H1 (cell line): ENCODE measurements at regions not wholly inside any gene's neighbourhood (a gene's known extent, or its start where the extent isn't known, plus 50 kb on each side); places are given as distances from the start of the nearest gene placed in this dataset.

ENCODE experiments used
- TF ChIP-seq, protein P1 (sequence below): fragments of 300-600 bp; sonication (generic); IDR thresholded peaks from 2 replicates; pipeline ENCODE4 v1.7.1; 2012; ENCODE audit warnings: low read length, moderate library complexity, mild to moderate bottlenecking, inconsistent platforms; ENCODE audit not compliant: insufficient replicate concordance

GRCh38 chr2:40967451-40967850 lies 515.6 kb upstream of the SLC8A1 start (continued):
- TF ChIP-seq, protein P1, sequence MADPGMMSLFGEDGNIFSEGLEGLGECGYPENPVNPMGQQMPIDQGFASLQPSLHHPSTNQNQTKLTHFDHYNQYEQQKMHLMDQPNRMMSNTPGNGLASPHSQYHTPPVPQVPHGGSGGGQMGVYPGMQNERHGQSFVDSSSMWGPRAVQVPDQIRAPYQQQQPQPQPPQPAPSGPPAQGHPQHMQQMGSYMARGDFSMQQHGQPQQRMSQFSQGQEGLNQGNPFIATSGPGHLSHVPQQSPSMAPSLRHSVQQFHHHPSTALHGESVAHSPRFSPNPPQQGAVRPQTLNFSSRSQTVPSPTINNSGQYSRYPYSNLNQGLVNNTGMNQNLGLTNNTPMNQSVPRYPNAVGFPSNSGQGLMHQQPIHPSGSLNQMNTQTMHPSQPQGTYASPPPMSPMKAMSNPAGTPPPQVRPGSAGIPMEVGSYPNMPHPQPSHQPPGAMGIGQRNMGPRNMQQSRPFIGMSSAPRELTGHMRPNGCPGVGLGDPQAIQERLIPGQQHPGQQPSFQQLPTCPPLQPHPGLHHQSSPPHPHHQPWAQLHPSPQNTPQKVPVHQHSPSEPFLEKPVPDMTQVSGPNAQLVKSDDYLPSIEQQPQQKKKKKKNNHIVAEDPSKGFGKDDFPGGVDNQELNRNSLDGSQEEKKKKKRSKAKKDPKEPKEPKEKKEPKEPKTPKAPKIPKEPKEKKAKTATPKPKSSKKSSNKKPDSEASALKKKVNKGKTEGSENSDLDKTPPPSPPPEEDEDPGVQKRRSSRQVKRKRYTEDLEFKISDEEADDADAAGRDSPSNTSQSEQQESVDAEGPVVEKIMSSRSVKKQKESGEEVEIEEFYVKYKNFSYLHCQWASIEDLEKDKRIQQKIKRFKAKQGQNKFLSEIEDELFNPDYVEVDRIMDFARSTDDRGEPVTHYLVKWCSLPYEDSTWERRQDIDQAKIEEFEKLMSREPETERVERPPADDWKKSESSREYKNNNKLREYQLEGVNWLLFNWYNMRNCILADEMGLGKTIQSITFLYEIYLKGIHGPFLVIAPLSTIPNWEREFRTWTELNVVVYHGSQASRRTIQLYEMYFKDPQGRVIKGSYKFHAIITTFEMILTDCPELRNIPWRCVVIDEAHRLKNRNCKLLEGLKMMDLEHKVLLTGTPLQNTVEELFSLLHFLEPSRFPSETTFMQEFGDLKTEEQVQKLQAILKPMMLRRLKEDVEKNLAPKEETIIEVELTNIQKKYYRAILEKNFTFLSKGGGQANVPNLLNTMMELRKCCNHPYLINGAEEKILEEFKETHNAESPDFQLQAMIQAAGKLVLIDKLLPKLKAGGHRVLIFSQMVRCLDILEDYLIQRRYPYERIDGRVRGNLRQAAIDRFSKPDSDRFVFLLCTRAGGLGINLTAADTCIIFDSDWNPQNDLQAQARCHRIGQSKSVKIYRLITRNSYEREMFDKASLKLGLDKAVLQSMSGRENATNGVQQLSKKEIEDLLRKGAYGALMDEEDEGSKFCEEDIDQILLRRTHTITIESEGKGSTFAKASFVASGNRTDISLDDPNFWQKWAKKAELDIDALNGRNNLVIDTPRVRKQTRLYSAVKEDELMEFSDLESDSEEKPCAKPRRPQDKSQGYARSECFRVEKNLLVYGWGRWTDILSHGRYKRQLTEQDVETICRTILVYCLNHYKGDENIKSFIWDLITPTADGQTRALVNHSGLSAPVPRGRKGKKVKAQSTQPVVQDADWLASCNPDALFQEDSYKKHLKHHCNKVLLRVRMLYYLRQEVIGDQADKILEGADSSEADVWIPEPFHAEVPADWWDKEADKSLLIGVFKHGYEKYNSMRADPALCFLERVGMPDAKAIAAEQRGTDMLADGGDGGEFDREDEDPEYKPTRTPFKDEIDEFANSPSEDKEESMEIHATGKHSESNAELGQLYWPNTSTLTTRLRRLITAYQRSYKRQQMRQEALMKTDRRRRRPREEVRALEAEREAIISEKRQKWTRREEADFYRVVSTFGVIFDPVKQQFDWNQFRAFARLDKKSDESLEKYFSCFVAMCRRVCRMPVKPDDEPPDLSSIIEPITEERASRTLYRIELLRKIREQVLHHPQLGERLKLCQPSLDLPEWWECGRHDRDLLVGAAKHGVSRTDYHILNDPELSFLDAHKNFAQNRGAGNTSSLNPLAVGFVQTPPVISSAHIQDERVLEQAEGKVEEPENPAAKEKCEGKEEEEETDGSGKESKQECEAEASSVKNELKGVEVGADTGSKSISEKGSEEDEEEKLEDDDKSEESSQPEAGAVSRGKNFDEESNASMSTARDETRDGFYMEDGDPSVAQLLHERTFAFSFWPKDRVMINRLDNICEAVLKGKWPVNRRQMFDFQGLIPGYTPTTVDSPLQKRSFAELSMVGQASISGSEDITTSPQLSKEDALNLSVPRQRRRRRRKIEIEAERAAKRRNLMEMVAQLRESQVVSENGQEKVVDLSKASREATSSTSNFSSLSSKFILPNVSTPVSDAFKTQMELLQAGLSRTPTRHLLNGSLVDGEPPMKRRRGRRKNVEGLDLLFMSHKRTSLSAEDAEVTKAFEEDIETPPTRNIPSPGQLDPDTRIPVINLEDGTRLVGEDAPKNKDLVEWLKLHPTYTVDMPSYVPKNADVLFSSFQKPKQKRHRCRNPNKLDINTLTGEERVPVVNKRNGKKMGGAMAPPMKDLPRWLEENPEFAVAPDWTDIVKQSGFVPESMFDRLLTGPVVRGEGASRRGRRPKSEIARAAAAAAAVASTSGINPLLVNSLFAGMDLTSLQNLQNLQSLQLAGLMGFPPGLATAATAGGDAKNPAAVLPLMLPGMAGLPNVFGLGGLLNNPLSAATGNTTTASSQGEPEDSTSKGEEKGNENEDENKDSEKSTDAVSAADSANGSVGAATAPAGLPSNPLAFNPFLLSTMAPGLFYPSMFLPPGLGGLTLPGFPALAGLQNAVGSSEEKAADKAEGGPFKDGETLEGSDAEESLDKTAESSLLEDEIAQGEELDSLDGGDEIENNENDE: no peak
- TF ChIP-seq, all 59 proteins: peak for 0
